Loucy (cell line): ENCODE measurements at regions not wholly inside any gene's neighbourhood (a gene's known extent, or its start where the extent isn't known, plus 50 kb on each side); places are given as distances from the start of the nearest gene placed in this dataset.

Experiments
- CTCF ChIP-seq: fragments of 200-600 bp; sonication (generic); conservative IDR thresholded peaks from 2 replicates; pipeline ENCODE4 v1.5.1; 2014; ENCODE audit warnings: mild to moderate bottlenecking, antibody characterized with exemption, low read length
- EZH2phosphoT487 ChIP-seq: fragments of 200-600 bp; IDR thresholded peaks from 2 replicates; pipeline ENCODE4 v1.6.1; 2018; ENCODE audit warnings: antibody characterized with exemption, mild to moderate bottlenecking, moderate library complexity, borderline replicate concordance

DNA sequence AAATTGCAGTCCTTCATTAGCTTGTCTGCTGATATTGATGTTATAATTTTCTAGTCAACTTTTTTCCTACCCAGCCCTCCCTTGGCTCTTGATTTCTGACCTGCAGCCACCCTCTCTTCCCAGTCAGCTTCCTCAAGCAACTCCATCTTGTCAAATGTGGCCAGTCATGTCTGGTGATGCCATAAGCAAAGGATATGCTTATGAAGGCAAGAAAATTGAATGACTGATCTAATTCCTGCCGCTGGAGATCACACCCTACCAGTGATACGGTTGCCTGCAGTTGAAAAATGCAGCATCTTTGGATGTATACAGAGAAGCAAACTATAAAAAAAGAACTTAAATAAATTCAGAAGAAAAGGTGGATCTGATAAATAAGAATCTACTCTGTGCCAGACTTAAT, 297.1 kb upstream of the DAB1 start:
- TF ChIP-seq CTCF (no peak), EZH2phosphoT487 (no peak)
